GM23338 (cell line): ENCODE measurements at regions not wholly inside any gene's neighbourhood (a gene's known extent, or its start where the extent isn't known, plus 50 kb on each side); places are given as distances from the start of the nearest gene placed in this dataset.

Source experiments
- CTCF ChIP-seq, 2 experiments: fragments of 200-600 bp in 1 of 2; sonication (generic) in 1 of 2; conservative IDR thresholded peaks; 2 replicates each; pipeline versions ENCODE4 v1.5.1 to v1.6.1; 2016 to 2017; ENCODE audit warnings: antibody characterized with exemption in 2 of 2, low read depth in 2 of 2, mild to moderate bottlenecking in 2 of 2, moderate library complexity in 1 of 2
- EZH2 ChIP-seq: fragments of 200-600 bp; sonication (generic); IDR thresholded peaks from one replicate; pipeline ENCODE4 v1.8.0; 2017; ENCODE audit warnings: antibody characterized with exemption, mild to moderate bottlenecking, low read depth; ENCODE audit not compliant: unreplicated experiment
- NANOG ChIP-seq: IDR thresholded peaks from 2 replicates; pipeline ENCODE4 v1.6.1; 2016; ENCODE audit warnings: antibody characterized with exemption, borderline replicate concordance
- REST ChIP-seq: IDR thresholded peaks from one replicate; pipeline ENCODE4 v1.6.1; 2018; ENCODE audit warnings: antibody characterized with exemption; ENCODE audit not compliant: unreplicated experiment
- STAT1 ChIP-seq: IDR thresholded peaks from one replicate; pipeline ENCODE4 v1.6.1; 2016; ENCODE audit warnings: antibody characterized with exemption; ENCODE audit not compliant: unreplicated experiment
- ZNF114 ChIP-seq: fragments of 250-450 bp; sonication (Bioruptor Pico); IDR thresholded peaks from 2 replicates; pipeline ENCODE4 v1.5.0; 2020; ENCODE audit warnings: mild to moderate bottlenecking, moderate library complexity
- ZNF462 ChIP-seq: fragments of 250-450 bp; sonication (Bioruptor Pico); IDR thresholded peaks from 2 replicates; pipeline ENCODE4 v1.5.0; 2020; ENCODE audit warnings: mild to moderate bottlenecking, moderate library complexity

DNA sequence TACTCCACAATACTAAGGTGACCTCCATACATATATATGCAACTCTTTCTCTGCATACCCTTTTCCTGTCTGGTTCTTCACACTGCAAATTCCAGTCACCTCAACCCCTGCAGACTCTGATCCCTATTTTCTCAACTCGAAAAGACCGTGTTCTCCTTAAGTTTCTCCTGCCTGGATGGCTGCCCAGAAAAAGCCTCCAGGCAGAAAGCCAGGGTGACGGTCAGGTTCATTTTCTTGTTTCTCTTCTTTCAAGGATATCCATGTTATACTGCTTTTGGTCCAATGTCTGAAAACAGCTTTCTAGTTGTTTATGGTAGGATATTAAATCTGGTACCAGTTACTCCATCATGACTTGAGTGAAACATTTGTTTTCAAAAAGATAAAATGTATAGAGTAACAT, 267.8 kb upstream of the MYO3A start (continued):
- TF ChIP-seq ZNF462 (CRISPR knock-in tag): no peak
- TF ChIP-seq NANOG: no peak
- no peak for TF ChIP-seq CTCF (conservative IDR thresholded peaks at IDR 0.05; ENCODE audit: low read depth in 2 of 2)
- TF ChIP-seq ZNF114: no peak
- no peak for TF ChIP-seq EZH2
- no peak for TF ChIP-seq STAT1
- no peak for TF ChIP-seq REST
